Fibroblast of skin of right biceps (primary cell): ENCODE measurements at regions not wholly inside any gene's neighbourhood (a gene's known extent, or its start where the extent isn't known, plus 50 kb on each side); places are given as distances from the start of the nearest gene placed in this dataset.
A peak's percentile ranks its signal among the peaks of the same experiment; 100 is the strongest.

Experiments
- DNase-seq: peaks from one replicate; pipeline ENCODE4 v3.0.0-alpha.2; 2013

- no peak for DNase-seq
Observed at GRCh38 chr1:38716229-38716628, 143.3 kb downstream of the RRAGC start.

- no peak for DNase-seq
Observed at GRCh38 chr1:38715415-38715814, 144.2 kb downstream of the RRAGC start.

- DNase-seq: no peak
Observed at GRCh38 chr1:38712046-38712445, 147.5 kb downstream of the RRAGC start.

GRCh38 chr1:38708701-38709258 lies 150.8 kb downstream of the RRAGC start:
- no peak for DNase-seq

- DNase-seq: no peak
Observed at GRCh38 chr1:38701088-38701487, 158.5 kb downstream of the RRAGC start.

GRCh38 chr1:38700077-38700470 lies 159.5 kb downstream of the RRAGC start:
- DNase-seq: no peak

GRCh38 chr1:38699330-38700076 lies 160.1 kb downstream of the RRAGC start:
- DNase-seq: no peak

GRCh38 chr1:38697387-38697786 lies 162.2 kb downstream of the RRAGC start:
- no peak for DNase-seq

GRCh38 chr1:38696371-38696770 lies 163.2 kb downstream of the RRAGC start:
- no peak for DNase-seq

GRCh38 chr1:38693759-38694158 lies 165.8 kb downstream of the RRAGC start:
- no peak for DNase-seq

GRCh38 chr1:38693031-38693430 lies 166.5 kb downstream of the RRAGC start:
- no peak for DNase-seq

GRCh38 chr1:38690790-38691449 lies 168.7 kb downstream of the RRAGC start:
- DNase-seq: no peak

- DNase-seq: no peak
Observed at GRCh38 chr1:38686927-38687255, 172.7 kb downstream of the RRAGC start.

GRCh38 chr1:38686167-38686926 lies 173.2 kb downstream of the RRAGC start:
- DNase-seq: no peak

GRCh38 chr1:38685388-38685787 lies 174.2 kb downstream of the RRAGC start:
- no peak for DNase-seq

GRCh38 chr1:38680801-38681510 lies 178.6 kb downstream of the RRAGC start:
- DNase-seq: peak; percentile 3

GRCh38 chr1:38677756-38678155 lies 181.8 kb downstream of the RRAGC start:
- DNase-seq: no peak

GRCh38 chr1:38677311-38677710 lies 182.3 kb downstream of the RRAGC start:
- DNase-seq: no peak

GRCh38 chr1:38672692-38673091 lies 186.9 kb downstream of the RRAGC start:
- no peak for DNase-seq

- DNase-seq: no peak
Observed at GRCh38 chr1:38671221-38671620, 188.4 kb downstream of the RRAGC start.

GRCh38 chr1:38670544-38671122 lies 188.9 kb downstream of the RRAGC start:
- no peak for DNase-seq

GRCh38 chr1:38667626-38668025 lies 191.9 kb downstream of the RRAGC start:
- DNase-seq: no peak

- DNase-seq: no peak
Observed at GRCh38 chr1:38662126-38662525, 197.4 kb downstream of the RRAGC start.
